ENCODE measurements at regions not wholly inside any gene's neighbourhood (a gene's known extent, or its start where the extent isn't known, plus 50 kb on each side); places are given as distances from the start of the nearest gene placed in this dataset.

DNA sequence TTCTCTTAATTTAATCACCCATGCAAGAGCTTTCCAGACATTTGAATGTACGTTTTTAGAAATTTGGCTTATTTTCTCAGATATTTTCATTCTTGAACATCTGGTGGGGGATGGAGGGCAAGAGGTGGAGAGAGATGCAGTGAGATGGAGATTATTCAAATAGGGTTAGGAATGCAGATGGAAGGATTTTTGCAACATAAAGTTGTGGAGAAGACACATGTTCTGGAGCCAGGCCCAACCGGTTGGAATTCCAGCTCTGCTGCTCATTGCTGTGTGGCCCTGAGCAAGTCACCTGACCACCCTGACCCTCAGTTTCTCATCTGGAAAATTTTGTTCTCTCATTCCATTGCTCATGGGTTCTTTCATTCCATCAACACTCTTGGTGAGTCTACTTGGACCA is 66.9 kb downstream of the IRX3 start:
- no peak overlapping the region for H3K4me2 ChIP-seq (ENCODE audit: low read depth, low read length)
- H3K9ac ChIP-seq (ENCODE audit: low read depth, low read length), result no peak overlapping the region
- no peaks in the 10 kb centered on the region; the same call in 1 of the 2 replicates for H3K9me3 ChIP-seq (ENCODE audit: control insufficient read depth, insufficient read depth, low read length)
- intact Hi-C loops (cut with micrococcal nuclease) (no loop called here), dilution Hi-C loops (cut with HindIII; ENCODE audit: low sequenced_read_pairs, unreplicated experiment) (no loop called here), in situ Hi-C loops (cut with MboI; ENCODE audit: low sequenced_read_pairs) (no loop called here)
- no peaks in the 10 kb centered on the region for H3K4me1 ChIP-seq (ENCODE audit: control insufficient read depth, insufficient read depth, low read length)
- H2BK120ac ChIP-seq (ENCODE audit: low read depth, low read length), result no peak overlapping the region
- no peak overlapping the region for H4K5ac ChIP-seq (ENCODE audit: low read depth, low read length)
- CTCF ChIA-PET, result no interaction called here
- no peak overlapping the region for H2BK15ac ChIP-seq (ENCODE audit: low read depth, low read length)
- H2BK5ac ChIP-seq (ENCODE audit: low read depth, low read length, poor library complexity, severe bottlenecking), result no peak overlapping the region
- H3K27ac ChIP-seq (ENCODE audit: insufficient read depth, low read length), result no peak overlapping the region
- TF ChIP-seq MAFK (IDR thresholded peaks at IDR 0.05; ENCODE audit: low read depth, low read length) (no peak), USF2 (IDR thresholded peaks at IDR 0.05; ENCODE audit: low read depth, low read length) (no peak), RFX5 (IDR thresholded peaks at IDR 0.05; ENCODE audit: low read depth, low read length) (no peak), POLR2A (IDR thresholded peaks at IDR 0.05; ENCODE audit: low read depth, low read length) (no peak), NFE2L2 (IDR thresholded peaks at IDR 0.05; ENCODE audit: low read depth, low read length) (no peak)
- TF ChIP-seq, protein P1, sequence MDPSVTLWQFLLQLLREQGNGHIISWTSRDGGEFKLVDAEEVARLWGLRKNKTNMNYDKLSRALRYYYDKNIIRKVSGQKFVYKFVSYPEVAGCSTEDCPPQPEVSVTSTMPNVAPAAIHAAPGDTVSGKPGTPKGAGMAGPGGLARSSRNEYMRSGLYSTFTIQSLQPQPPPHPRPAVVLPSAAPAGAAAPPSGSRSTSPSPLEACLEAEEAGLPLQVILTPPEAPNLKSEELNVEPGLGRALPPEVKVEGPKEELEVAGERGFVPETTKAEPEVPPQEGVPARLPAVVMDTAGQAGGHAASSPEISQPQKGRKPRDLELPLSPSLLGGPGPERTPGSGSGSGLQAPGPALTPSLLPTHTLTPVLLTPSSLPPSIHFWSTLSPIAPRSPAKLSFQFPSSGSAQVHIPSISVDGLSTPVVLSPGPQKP (IDR thresholded peaks at IDR 0.05; ENCODE audit: borderline replicate concordance, low read depth, low read length), result no peak
- POLR2A ChIA-PET (ENCODE audit: unreplicated experiment), result no interaction called here
- no peak overlapping the region for H3K56ac ChIP-seq (ENCODE audit: extremely low read depth, insufficient read depth, low read length)
- H3K18ac ChIP-seq (ENCODE audit: low read depth, low read length), result no peak overlapping the region
- no peaks in the 10 kb centered on the region for H3K36me3 ChIP-seq (ENCODE audit: control insufficient read depth, insufficient read depth, low read length)
- H3K4me3 ChIP-seq (ENCODE audit: insufficient read depth, low read depth, low read length), result no peak overlapping the region
- no peak for DNase-seq
- no peak overlapping the region for H2AFZ ChIP-seq (replicated peaks; ENCODE audit: low read length, poor library complexity)
- no peak overlapping the region for H3K14ac ChIP-seq (replicated peaks; ENCODE audit: low read depth, low read length)
- no peak for ATAC-seq (ENCODE audit: low read depth)
- H3K23ac ChIP-seq (ENCODE audit: low read depth, low read length), result no peak overlapping the region
- no peaks in the 10 kb centered on the region for H3K9me1 ChIP-seq (ENCODE audit: insufficient read depth, low read length)
- H3K4ac ChIP-seq (ENCODE audit: low read depth, low read length), result no peak overlapping the region
- no peak overlapping the region for H2BK20ac ChIP-seq (ENCODE audit: low read depth, low read length)
- peaks cover 12% of the 10 kb centered on the region for H3K27me3 ChIP-seq (ENCODE audit: control insufficient read depth, insufficient read depth, low read length)
- no peak overlapping the region for H2AK5ac ChIP-seq (ENCODE audit: low read depth, low read length)
- WGBS, 2 experiments (ENCODE audit: extremely low coverage in 2 of 2, insufficient read length in 1 of 2), result no CpG with 5 or more reads among the region's 2 CpGs
- H3K79me1 ChIP-seq (ENCODE audit: low read depth in 1 of 2, low read length in 2 of 2), result no peaks in the 10 kb centered on the region
- H4K8ac ChIP-seq (ENCODE audit: low read depth in 2 of 2, low read length in 2 of 2), result no peak overlapping the region
- H2AK9ac ChIP-seq (replicated peaks; ENCODE audit: low read depth, low read length, poor library complexity), result no peak overlapping the region
- BruUV-seq (replicated peaks), result no TSS peak
- H4K20me1 ChIP-seq (ENCODE audit: insufficient read depth, low read length), result no peaks in the 10 kb centered on the region
- H4K91ac ChIP-seq (ENCODE audit: insufficient read depth, low read depth, low read length), result no peak overlapping the region
